Smooth muscle cell (in vitro differentiated cells): ENCODE measurements at regions not wholly inside any gene's neighbourhood (a gene's known extent, or its start where the extent isn't known, plus 50 kb on each side); places are given as distances from the start of the nearest gene placed in this dataset.
"Not testable (repeated sequence)": the region's sequence is repeated elsewhere in the genome, so short reads cannot be mapped to it uniquely, and the experiment has no call there.

Experiments
- DNase-seq: peaks from one replicate; lab custom pipeline; 2025; ENCODE audit not compliant: unreplicated experiment; lab: John Stamatoyannopoulos, UW
- H2AFZ ChIP-seq: fragments of 200-600 bp; sonication (generic); 2 replicates; pipeline ENCODE4 v1.6.0; 2016; ENCODE audit warnings: antibody characterized with exemption, low read depth, mild to moderate bottlenecking
- H3F3A ChIP-seq: fragments of 200-600 bp; sonication (generic); 2 replicates; pipeline ENCODE4 v1.6.0; 2017; ENCODE audit warnings: antibody characterized with exemption, low read depth
- H3K27ac ChIP-seq: fragments of 200-600 bp; sonication (generic); 2 replicates; pipeline ENCODE4 v1.5.1; 2016; ENCODE audit warnings: low read depth, mild to moderate bottlenecking
- H3K27me3 ChIP-seq: fragments of 200-600 bp; sonication (generic); 2 replicates; pipeline ENCODE4 v1.6.1; 2016; ENCODE audit warnings: low read depth, mild to moderate bottlenecking
- H3K36me3 ChIP-seq: fragments of 200-600 bp; sonication (generic); 2 replicates; pipeline ENCODE4 v1.5.1; 2016; ENCODE audit warnings: low read depth
- H3K4me1 ChIP-seq: fragments of 200-600 bp; sonication (generic); 2 replicates; pipeline ENCODE4 v1.5.1; 2016; ENCODE audit warnings: low read depth
- H3K4me2 ChIP-seq: fragments of 200-600 bp; sonication (generic); 2 replicates; pipeline ENCODE4 v1.6.0; 2016; ENCODE audit warnings: mild to moderate bottlenecking
- H3K4me3 ChIP-seq: fragments of 200-600 bp; sonication (generic); 2 replicates; pipeline ENCODE4 v1.5.1; 2016; ENCODE audit warnings: mild to moderate bottlenecking
- H3K79me2 ChIP-seq: fragments of 200-600 bp; sonication (generic); 2 replicates; pipeline ENCODE4 v1.6.0; 2016; ENCODE audit warnings: low read depth, mild to moderate bottlenecking
- H3K9ac ChIP-seq: fragments of 200-600 bp; sonication (generic); 2 replicates; pipeline ENCODE4 v1.6.0; 2016; ENCODE audit warnings: low read depth
- H3K9me3 ChIP-seq: fragments of 200-600 bp; sonication (generic); replicated peaks from 2 replicates; pipeline ENCODE4 v1.5.1; 2016; ENCODE audit warnings: low read depth
- H4K20me1 ChIP-seq: fragments of 200-600 bp; sonication (generic); 2 replicates; pipeline ENCODE4 v1.6.0; 2016; ENCODE audit warnings: low read depth
- CTCF ChIP-seq: fragments of 200-600 bp; sonication (generic); IDR thresholded peaks from 2 replicates; pipeline ENCODE4 v1.5.1; 2017; ENCODE audit warnings: borderline replicate concordance, mild to moderate bottlenecking, antibody characterized with exemption; ENCODE audit not compliant: insufficient read depth, poor library complexity, severe bottlenecking
- WGBS: methylation state at CpG from one replicate; pipeline ENCODE4 v1.1.7; 2016; ENCODE audit warnings: low lambda C conversion rate; 5-methylcytosine and 5-hydroxymethylcytosine counted together

- no peaks in the 10 kb centered on the region for H3K79me2 ChIP-seq
- no peaks in the 10 kb centered on the region for H3K36me3 ChIP-seq
- H2AFZ ChIP-seq: no peak overlapping the region
- DNase-seq: no peak
- no peaks in the 10 kb centered on the region for H3F3A ChIP-seq
- no peaks in the 10 kb centered on the region for H4K20me1 ChIP-seq
- no peak overlapping the region for H3K9ac ChIP-seq
- H3K27ac ChIP-seq: no peak overlapping the region
- no peak for TF ChIP-seq CTCF
- 83% methylated on average over 2 of the region's 2 CpGs for WGBS
- peaks cover 35% of the 10 kb centered on the region for H3K27me3 ChIP-seq
- no peaks in the 10 kb centered on the region for H3K4me1 ChIP-seq
- H3K4me3 ChIP-seq: no peak overlapping the region
- peaks cover 5% of the 10 kb centered on the region for H3K9me3 ChIP-seq
- H3K4me2 ChIP-seq: no peak overlapping the region
These were observed 416.8 kb upstream of the ASIC2 start for GRCh38 chr17:33709881-33710280.

GRCh38 chr17:33712120-33712519 is 419.0 kb upstream of the ASIC2 start:
- H4K20me1 ChIP-seq: no peaks in the 10 kb centered on the region
- H2AFZ ChIP-seq: no peak overlapping the region
- H3K4me1 ChIP-seq: no peaks in the 10 kb centered on the region
- no peak for DNase-seq
- no peaks in the 10 kb centered on the region for H3F3A ChIP-seq
- no peak for TF ChIP-seq CTCF
- no peaks in the 10 kb centered on the region for H3K36me3 ChIP-seq
- no peak overlapping the region for H3K4me3 ChIP-seq
- H3K27ac ChIP-seq: no peak overlapping the region
- H3K79me2 ChIP-seq: no peaks in the 10 kb centered on the region
- H3K4me2 ChIP-seq: no peak overlapping the region
- H3K9me3 ChIP-seq: no peaks in the 10 kb centered on the region
- H3K9ac ChIP-seq: no peak overlapping the region
- 53% methylated on average over 2 of the region's 2 CpGs for WGBS
- H3K27me3 ChIP-seq: peaks cover 41% of the 10 kb centered on the region

- H4K20me1 ChIP-seq: no peaks in the 10 kb centered on the region
- no peak overlapping the region for H3K4me3 ChIP-seq
- 64% methylated on average over 2 of the region's 2 CpGs for WGBS
- H3K36me3 ChIP-seq: no peaks in the 10 kb centered on the region
- DNase-seq: no peak
- no peak for TF ChIP-seq CTCF
- H3K4me2 ChIP-seq: no peak overlapping the region
- H3K4me1 ChIP-seq: no peaks in the 10 kb centered on the region
- no peak overlapping the region for H3K9ac ChIP-seq
- H3K27ac ChIP-seq: no peak overlapping the region
- no peak overlapping the region for H2AFZ ChIP-seq
- no peaks in the 10 kb centered on the region for H3F3A ChIP-seq
- H3K27me3 ChIP-seq: peaks cover 33% of the 10 kb centered on the region
- H3K9me3 ChIP-seq: no peaks in the 10 kb centered on the region
- no peaks in the 10 kb centered on the region for H3K79me2 ChIP-seq
These were observed 423.9 kb upstream of the ASIC2 start for GRCh38 chr17:33716957-33717356.

GRCh38 chr17:33723736-33724135 is 430.6 kb upstream of the ASIC2 start:
- not testable (repeated sequence) for H3K4me1 ChIP-seq, H3K79me2 ChIP-seq, H3K9me3 ChIP-seq, H3K27ac ChIP-seq, H4K20me1 ChIP-seq, H3K4me2 ChIP-seq, H2AFZ ChIP-seq, DNase-seq, H3K36me3 ChIP-seq, H3K9ac ChIP-seq, H3K4me3 ChIP-seq, H3F3A ChIP-seq
- WGBS: 68% methylated on average over 3 of the region's 3 CpGs
- peaks cover 54% of the 10 kb centered on the region for H3K27me3 ChIP-seq
